Heart left ventricle (tissue), 16 donors: ENCODE measurements at regions not wholly inside any gene's neighbourhood (a gene's known extent, or its start where the extent isn't known, plus 50 kb on each side); places are given as distances from the start of the nearest gene placed in this dataset.

Experiments used
- ATAC-seq, 4 donors: fragments of 200-7000 bp; cut with Tn5 transposase; one replicate each; pipeline ENCODE4 v1.9.1; 2020 to 2022; ENCODE audit warnings: moderate library complexity in 4 of 4, mild to moderate bottlenecking in 3 of 4, moderate number of reproducible peaks in 1 of 4
- DNase-seq, 5 donors: peaks; one replicate each; pipeline ENCODE4 v3.0.0-alpha.2; 2020
- H3K27ac ChIP-seq, 12 donors: fragments of 200-600 bp; sonication (generic) in 4 of 12; one replicate each; pipeline versions ENCODE4 v1.5.0 to v1.8.0; 2016 to 2022; ENCODE audit warnings: mild to moderate bottlenecking in 2 of 12
- H3K27me3 ChIP-seq, 9 donors: fragments of 200-600 bp; sonication (generic) in 2 of 9; one replicate each; pipeline versions ENCODE4 v1.5.1 to v1.8.0; 2016 to 2022; ENCODE audit warnings: mild to moderate bottlenecking in 3 of 9
- H3K36me3 ChIP-seq, 9 donors: fragments of 200-600 bp; sonication (generic) in 2 of 9; one replicate each; pipeline versions ENCODE4 v1.5.0 to v1.8.0; 2018 to 2022; ENCODE audit warnings: mild to moderate bottlenecking in 2 of 9
- H3K4me1 ChIP-seq, 12 donors: fragments of 200-600 bp; sonication (generic) in 4 of 12; one replicate each; pipeline versions ENCODE4 v1.5.0 to v1.8.0; 2016 to 2022; ENCODE audit warnings: mild to moderate bottlenecking in 3 of 12
- H3K4me3 ChIP-seq, 12 donors: fragments of 200-600 bp; sonication (generic) in 4 of 12; one replicate each; pipeline versions ENCODE4 v1.5.0 to v1.8.0; 2017 to 2022; ENCODE audit warnings: mild to moderate bottlenecking in 9 of 12, moderate library complexity in 4 of 12
- H3K9me3 ChIP-seq, 12 donors: fragments of 200-600 bp; sonication (generic) in 4 of 12; one replicate each; pipeline versions ENCODE4 v1.5.0 to v1.8.0; 2016 to 2022; ENCODE audit warnings: mild to moderate bottlenecking in 1 of 12
- POLR2A ChIP-seq, 2 donors: fragments of 450-650 bp; IDR thresholded peaks; one replicate each; pipeline ENCODE4 v1.6.1; 2017; ENCODE audit warnings: antibody characterized with exemption in 2 of 2, mild to moderate bottlenecking in 2 of 2, moderate library complexity in 2 of 2
- WGBS, 4 donors: extraction: QIAGEN DNeasy Blood & Tissue Kit in 2 of 4; methylation state at CpG; one replicate each; pipeline versions ENCODE4 v1.1.5 to v1.1.7; 2013 to 2018; 5-methylcytosine and 5-hydroxymethylcytosine counted together
- intact Hi-C, 10 donors: fragments of 100-400 bp; cut with DNase I; formaldehyde crosslinking; loops; one replicate each; pipeline versions ENCODE4 v1.11.1 to v1.14.2; 2022
- TF ChIP-seq, protein P1 (sequence below), 12 donors: fragments of 200-600 bp; sonication (generic) in 4 of 12; IDR thresholded peaks; one replicate each; pipeline versions ENCODE4 v1.5.0 to v1.8.0; 2018 to 2022; ENCODE audit warnings: antibody characterized with exemption in 12 of 12, mild to moderate bottlenecking in 5 of 12
- donor health status: ischemic (EF 13 %, LVEDD 7.1; RV severe dilation, severe dysfunction).
- donor health status: healthy with polysubstance abuse.
- donor health status: DM: no; HTN: yes; CAD: no.
- donor health status: DM: no; HTN: no; CAD: no.
- donor health status: ischemic (EF 25% LVEDD 6.9; RV normal size, moderate dysfunction).
- donor health status: ischemic (EF 25% LVEDD 5.7; RV mildly dilated, moderate dysfunction).
- donor health status: healthy.
- donor health status: DM: yes; HTN: yes; CAD: no.
- donor health status: ischemic (EF 35%, LVEDD 5.7; RV mildly dilated, moderate dysfunction).
- donor health status: nonischemic (EF 11% LVEDD 7.7; RV severe dilation, severe dysfunction).
- donor health status: DM: yes; HTN: yes; CAD: no.
- donor health status: PGD.
- donor health status: ischemic (EF 29% LVEDD 5.4; RV normal size, mild dysfunction).
- donor health status: nonischemic (EF 23%, LVEDD 6.1; RV moderate dilation, normal function).

DNA sequence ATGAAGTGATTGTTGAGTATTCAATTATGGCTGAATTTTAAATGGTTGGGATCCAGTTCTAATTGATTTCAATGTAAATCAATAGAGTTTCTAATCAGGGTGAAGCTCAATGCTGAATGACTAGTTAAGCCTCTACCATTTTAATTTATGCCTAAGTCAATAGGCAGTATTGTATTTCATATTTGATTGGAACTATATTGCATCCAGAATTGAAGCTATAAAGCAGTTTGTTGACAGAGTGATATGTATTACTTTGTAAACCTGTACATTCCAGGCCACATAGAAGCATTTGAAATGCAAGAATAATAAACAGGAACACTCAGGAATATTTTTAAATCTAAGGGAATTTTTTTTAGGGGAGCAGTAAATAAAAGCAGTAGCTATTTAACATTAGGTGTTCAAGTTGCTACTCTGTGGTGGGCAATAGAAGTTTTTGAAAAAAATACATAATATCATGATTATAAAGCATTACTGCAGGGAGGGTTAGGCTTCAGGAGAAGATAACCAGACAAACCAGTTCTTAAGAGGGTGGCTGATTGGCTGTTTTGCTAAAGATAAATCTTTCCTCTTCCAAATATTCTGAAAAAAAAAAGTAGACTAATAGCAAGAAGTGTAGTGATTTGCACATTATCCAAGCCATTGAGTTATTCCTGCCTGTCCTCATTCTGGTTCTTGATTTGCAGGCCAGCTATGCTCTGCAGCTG, 492.0 kb upstream of the MEF2C start:
- Histone ChIP-seq H3K36me3 (no peaks in the 10 kb centered on the region), H3K9me3 (peaks cover 0 to 2% (median 0%) of the 10 kb centered on the region in 12 donors), H3K4me3 (no peak overlapping the region), H3K4me1 (no peaks in the 10 kb centered on the region), H3K27me3 (no peaks in the 10 kb centered on the region), H3K27ac (no peak overlapping the region)
- TF ChIP-seq, protein P1, sequence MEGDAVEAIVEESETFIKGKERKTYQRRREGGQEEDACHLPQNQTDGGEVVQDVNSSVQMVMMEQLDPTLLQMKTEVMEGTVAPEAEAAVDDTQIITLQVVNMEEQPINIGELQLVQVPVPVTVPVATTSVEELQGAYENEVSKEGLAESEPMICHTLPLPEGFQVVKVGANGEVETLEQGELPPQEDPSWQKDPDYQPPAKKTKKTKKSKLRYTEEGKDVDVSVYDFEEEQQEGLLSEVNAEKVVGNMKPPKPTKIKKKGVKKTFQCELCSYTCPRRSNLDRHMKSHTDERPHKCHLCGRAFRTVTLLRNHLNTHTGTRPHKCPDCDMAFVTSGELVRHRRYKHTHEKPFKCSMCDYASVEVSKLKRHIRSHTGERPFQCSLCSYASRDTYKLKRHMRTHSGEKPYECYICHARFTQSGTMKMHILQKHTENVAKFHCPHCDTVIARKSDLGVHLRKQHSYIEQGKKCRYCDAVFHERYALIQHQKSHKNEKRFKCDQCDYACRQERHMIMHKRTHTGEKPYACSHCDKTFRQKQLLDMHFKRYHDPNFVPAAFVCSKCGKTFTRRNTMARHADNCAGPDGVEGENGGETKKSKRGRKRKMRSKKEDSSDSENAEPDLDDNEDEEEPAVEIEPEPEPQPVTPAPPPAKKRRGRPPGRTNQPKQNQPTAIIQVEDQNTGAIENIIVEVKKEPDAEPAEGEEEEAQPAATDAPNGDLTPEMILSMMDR (IDR thresholded peaks at IDR 0.05) = no peak
- TF ChIP-seq POLR2A (IDR thresholded peaks at IDR 0.05) = no peak
- no peak for ATAC-seq
- no peak for DNase-seq
- intact Hi-C loops = no loop called here

DNA sequence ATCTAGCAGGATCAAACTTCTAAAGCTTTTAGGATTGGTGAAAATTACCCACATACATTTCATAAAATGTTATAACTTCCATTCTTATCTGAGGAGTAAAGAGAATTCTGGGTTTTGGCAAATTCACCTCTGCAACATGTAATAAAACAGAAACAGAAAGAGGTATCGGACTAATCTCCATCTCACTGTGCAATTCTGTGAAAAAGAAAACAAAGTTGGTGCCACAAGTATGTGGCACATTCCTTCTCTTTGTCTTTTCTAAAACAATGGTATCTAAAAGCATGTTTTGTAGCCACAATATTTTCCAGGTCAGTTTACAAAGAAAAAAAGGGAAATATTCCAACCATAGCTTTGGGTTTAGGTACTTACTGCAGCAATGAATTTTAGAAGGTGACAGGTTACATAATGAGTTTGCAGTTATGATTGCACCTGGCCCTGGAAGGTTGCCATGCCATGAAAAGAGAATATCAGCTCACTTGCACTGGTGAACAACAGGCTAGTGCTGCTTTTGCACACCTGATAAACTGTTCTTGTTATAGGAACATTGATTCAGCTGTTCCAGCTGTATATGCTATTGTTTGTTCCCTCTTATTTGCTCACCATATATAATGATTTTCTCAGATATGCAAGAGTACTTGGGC, 491.3 kb upstream of the MEF2C start:
- TF ChIP-seq, protein P1 (IDR thresholded peaks at IDR 0.05) = no peak
- no peak for TF ChIP-seq POLR2A (IDR thresholded peaks at IDR 0.05)
- Histone ChIP-seq H3K4me1 (no peaks in the 10 kb centered on the region), H3K36me3 (no peaks in the 10 kb centered on the region), H3K27me3 (no peaks in the 10 kb centered on the region), H3K27ac (no peak overlapping the region), H3K9me3 (peaks cover 0 to 5% (median 0%) of the 10 kb centered on the region in 12 donors), H3K4me3 (no peak overlapping the region)
- 93 to 100% (median 97%) methylated on average over 1 of the region's 1 CpG for WGBS, 4 donors
- no peak for DNase-seq
- no peak for ATAC-seq
- intact Hi-C loops = no loop called here

DNA sequence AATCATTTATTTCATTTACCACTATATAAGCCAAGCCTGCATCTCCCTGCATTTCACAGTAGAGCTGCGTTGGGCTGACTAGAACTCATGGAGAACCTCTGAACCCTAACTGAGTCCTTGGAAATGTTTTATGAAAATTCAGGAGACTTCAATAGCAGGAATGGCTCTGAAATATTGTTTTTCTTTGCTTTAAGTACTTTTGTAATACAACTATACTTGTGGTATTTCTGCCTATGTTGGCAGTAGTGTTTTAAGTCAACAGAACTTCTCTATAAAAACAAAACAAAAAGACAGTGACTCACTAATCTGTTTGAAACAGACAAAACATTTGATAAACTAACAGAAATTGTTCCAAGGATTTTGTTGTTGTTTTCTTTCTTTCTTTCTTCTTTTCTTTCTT, 489.2 kb upstream of the MEF2C start:
- no peaks in the 10 kb centered on the region for H3K36me3 ChIP-seq
- 82 to 91% (median 88%) methylated on average over 1 of the region's 1 CpG for WGBS, 4 donors
- H3K27ac ChIP-seq = no peak overlapping the region
- H3K9me3 ChIP-seq = peaks cover 0 to 5% (median 0%) of the 10 kb centered on the region in 12 donors
- TF ChIP-seq, protein P1 (IDR thresholded peaks at IDR 0.05) = no peak
- TF ChIP-seq POLR2A (IDR thresholded peaks at IDR 0.05) = no peak
- no peak for DNase-seq
- intact Hi-C loops = no loop called here
- H3K4me3 ChIP-seq = no peak overlapping the region
- H3K27me3 ChIP-seq = no peaks in the 10 kb centered on the region
- no peak for ATAC-seq
- H3K4me1 ChIP-seq = no peaks in the 10 kb centered on the region

DNA sequence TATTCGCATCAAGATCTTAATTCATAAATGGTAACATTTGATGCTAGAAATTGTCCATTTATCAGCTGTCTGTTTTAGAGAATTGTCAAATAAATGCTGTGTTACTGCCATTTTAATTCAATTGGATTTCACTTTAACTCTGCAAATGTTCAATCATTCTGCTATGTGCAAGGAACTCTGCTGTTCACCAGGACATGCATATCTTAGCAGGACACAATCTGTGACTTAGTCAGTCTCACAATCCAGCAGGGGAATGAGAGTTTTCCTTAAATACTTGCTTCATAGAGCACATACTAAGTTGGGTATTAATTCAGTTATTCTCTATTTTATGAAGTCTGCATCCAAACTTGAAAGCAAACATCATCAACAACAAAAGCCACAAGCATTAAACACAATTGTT, 488.7 kb upstream of the MEF2C start:
- no peaks in the 10 kb centered on the region for H3K27me3 ChIP-seq
- peaks cover 0 to 5% (median 0%) of the 10 kb centered on the region in 12 donors for H3K9me3 ChIP-seq
- no peaks in the 10 kb centered on the region for H3K36me3 ChIP-seq
- no peak for TF ChIP-seq POLR2A (IDR thresholded peaks at IDR 0.05)
- TF ChIP-seq, protein P1 (IDR thresholded peaks at IDR 0.05) = no peak
- ATAC-seq (no peak), DNase-seq (no peak)
- no peak overlapping the region for H3K27ac ChIP-seq
- intact Hi-C loops = no loop called here
- WGBS, 4 donors = 96 to 100% (median 98%) methylated on average over 1 of the region's 1 CpG
- H3K4me1 ChIP-seq = no peaks in the 10 kb centered on the region
- no peak overlapping the region for H3K4me3 ChIP-seq
